ENCODE measurements at regions not wholly inside any gene's neighbourhood (a gene's known extent, or its start where the extent isn't known, plus 50 kb on each side); places are given as distances from the start of the nearest gene placed in this dataset.

DNA sequence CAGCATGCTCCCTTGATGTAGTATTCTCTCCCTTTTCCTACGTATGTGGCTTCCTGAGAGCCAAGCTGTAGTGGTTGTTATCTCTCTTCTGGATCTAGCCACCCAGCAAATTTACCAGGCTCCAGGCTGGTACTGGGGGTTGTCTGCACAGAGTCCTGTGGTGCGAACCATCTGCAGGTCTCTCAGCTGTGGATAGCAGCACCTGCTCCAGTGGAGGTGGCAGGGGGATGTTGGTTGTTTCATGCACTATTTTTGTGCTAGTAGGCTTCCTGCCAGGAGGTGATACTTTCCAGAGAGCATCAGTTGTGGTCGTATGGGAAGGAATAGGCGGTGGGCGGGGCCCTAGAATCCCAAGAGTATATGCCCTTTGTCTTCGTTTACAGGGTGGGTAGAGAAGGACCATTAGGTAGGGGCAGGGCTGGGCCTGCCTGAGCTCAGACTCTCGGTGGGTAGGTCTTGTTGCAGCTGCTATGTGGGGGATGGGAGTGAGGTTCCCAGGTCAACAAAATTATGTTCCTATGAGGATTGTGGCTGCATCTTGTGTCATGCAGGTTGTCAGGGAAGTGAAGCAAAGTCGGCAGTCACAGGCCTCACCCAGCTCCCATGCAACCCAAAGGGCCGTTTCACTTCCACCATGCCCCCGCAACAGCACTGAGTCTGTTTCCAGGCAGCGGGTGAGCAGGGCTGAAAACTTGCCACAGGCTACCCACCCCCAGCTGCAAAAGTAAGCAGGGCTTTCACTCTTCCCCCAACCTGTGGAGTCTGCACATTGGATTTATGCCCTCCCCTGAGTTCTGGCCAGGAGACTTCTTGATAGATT is 1139.5 kb downstream of the BCL11A start:
- TF ChIP-seq, protein P1, sequence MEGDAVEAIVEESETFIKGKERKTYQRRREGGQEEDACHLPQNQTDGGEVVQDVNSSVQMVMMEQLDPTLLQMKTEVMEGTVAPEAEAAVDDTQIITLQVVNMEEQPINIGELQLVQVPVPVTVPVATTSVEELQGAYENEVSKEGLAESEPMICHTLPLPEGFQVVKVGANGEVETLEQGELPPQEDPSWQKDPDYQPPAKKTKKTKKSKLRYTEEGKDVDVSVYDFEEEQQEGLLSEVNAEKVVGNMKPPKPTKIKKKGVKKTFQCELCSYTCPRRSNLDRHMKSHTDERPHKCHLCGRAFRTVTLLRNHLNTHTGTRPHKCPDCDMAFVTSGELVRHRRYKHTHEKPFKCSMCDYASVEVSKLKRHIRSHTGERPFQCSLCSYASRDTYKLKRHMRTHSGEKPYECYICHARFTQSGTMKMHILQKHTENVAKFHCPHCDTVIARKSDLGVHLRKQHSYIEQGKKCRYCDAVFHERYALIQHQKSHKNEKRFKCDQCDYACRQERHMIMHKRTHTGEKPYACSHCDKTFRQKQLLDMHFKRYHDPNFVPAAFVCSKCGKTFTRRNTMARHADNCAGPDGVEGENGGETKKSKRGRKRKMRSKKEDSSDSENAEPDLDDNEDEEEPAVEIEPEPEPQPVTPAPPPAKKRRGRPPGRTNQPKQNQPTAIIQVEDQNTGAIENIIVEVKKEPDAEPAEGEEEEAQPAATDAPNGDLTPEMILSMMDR (IDR thresholded peaks at IDR 0.05), result no peak
- intact Hi-C loops (cut with DNase I), result no loop called here
- Histone ChIP-seq H3K36me3 (no peaks in the 10 kb centered on the region), H3K4me1 (no peaks in the 10 kb centered on the region), H3K27me3 (no peaks in the 10 kb centered on the region), H3K9ac (ENCODE audit: low read depth in 2 of 2, low read length in 2 of 2) (no peak overlapping the region), H3K4me3 (no peak overlapping the region), H3K27ac (no peak overlapping the region), H3K9me3 (no peaks in the 10 kb centered on the region)
- DNase-seq, result no peak

DNA sequence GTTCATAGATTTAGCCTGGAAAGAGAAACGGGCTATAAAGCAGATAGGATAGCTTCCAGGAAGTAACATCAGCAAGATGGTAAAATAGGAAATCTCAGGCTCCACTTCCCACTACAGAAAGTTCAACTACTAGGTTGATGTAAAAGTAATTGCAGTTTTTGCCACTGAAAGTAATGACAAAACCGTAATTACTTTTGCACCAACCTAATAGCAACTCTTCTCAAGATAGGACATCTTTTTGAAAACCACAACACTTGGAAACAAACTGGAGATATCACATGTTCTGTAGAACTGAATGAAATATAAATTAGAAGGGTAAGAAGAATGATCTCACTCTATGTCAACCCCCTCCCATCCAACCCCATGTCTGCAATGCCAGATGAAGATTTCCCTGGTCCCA is 1154.3 kb downstream of the BCL11A start:
- H3K27me3 ChIP-seq, result no peaks in the 10 kb centered on the region
- H3K4me3 ChIP-seq, result no peak overlapping the region
- H3K9me3 ChIP-seq, result no peaks in the 10 kb centered on the region
- no peak for DNase-seq
- H3K27ac ChIP-seq, result no peak overlapping the region
- H3K9ac ChIP-seq (ENCODE audit: low read depth in 2 of 2, low read length in 2 of 2), result no peak overlapping the region
- TF ChIP-seq, protein P1 (IDR thresholded peaks at IDR 0.05), result no peak
- H3K36me3 ChIP-seq, result no peaks in the 10 kb centered on the region
- intact Hi-C loops (cut with DNase I), result no loop called here
- H3K4me1 ChIP-seq, result no peaks in the 10 kb centered on the region

DNA sequence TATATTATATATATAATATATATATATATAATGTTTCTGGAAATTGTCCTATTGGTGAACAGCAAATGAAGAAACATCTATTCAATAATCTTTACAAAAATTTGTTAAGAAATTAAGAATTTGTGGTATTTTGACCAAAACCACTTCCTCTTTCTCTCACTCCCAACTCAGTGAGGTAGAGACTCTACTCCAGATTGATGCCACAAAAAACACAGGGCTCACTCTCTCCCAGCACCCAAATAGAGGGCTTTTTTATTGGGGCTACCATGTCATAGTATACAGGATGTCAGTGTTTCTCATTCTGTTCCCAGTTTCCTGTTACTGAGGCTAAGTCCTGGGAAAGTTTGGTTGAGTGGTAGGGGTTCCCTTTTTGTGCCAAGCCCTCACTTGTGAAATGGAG is 1155.4 kb downstream of the BCL11A start:
- TF ChIP-seq, protein P1 (IDR thresholded peaks at IDR 0.05), result no peak
- Histone ChIP-seq H3K4me3 (no peak overlapping the region), H3K36me3 (no peaks in the 10 kb centered on the region), H3K4me1 (no peaks in the 10 kb centered on the region), H3K9me3 (no peaks in the 10 kb centered on the region), H3K27ac (no peak overlapping the region), H3K27me3 (no peaks in the 10 kb centered on the region), H3K9ac (ENCODE audit: low read depth in 2 of 2, low read length in 2 of 2) (no peak overlapping the region)
- DNase-seq, result no peak
- intact Hi-C loops (cut with DNase I), result no loop called here

DNA sequence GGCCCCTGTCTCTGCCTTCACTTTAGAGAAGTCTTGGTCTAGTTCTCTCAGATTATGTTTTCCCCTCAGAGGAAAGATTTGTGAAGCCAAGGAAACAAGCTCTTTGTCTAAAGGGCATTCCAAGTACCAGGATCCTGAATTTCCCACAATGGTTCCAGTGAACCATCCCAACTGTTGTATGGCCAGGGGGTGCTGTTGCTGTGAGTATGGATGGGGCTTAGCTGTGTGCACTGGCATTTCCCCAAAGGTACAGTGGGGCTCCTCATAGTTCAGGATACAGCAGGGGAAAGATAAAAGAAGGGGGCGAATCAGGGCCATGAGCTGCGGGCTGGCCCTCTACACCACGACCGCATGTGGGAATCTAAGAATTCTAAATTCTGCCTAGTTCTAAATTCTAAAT is 1154.0 kb upstream of the FANCL start:
- Histone ChIP-seq H3K4me3 (no peak overlapping the region), H3K27me3 (no peaks in the 10 kb centered on the region), H3K36me3 (no peaks in the 10 kb centered on the region), H3K9me3 (no peaks in the 10 kb centered on the region), H3K9ac (ENCODE audit: low read depth in 2 of 2, low read length in 2 of 2) (no peak overlapping the region), H3K27ac (no peak overlapping the region), H3K4me1 (no peaks in the 10 kb centered on the region)
- TF ChIP-seq, protein P1 (IDR thresholded peaks at IDR 0.05), result no peak
- intact Hi-C loops (cut with DNase I), result no loop called here
- no peak for DNase-seq

DNA sequence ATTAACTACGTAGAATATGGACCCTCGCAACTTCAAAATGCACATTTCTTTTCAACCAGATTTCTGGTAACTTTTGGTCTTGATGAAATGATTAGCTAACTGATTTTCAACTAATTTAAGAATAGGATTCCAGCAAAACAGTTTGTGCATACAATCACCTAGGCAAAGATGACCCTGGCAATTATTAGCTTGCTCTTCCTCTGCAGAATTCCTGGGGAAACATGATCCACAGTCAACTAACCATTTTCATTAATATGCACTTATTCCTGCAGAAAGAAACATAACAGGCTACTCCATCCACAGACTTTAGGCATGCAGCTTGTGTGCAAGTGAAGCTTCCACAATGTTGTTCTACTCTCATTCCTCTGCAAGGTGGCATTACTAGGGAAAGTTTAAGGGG is 1150.8 kb upstream of the FANCL start:
- no peak overlapping the region for H3K4me3 ChIP-seq
- no peaks in the 10 kb centered on the region for H3K4me1 ChIP-seq
- no peaks in the 10 kb centered on the region for H3K9me3 ChIP-seq
- H3K27me3 ChIP-seq, result no peaks in the 10 kb centered on the region
- H3K27ac ChIP-seq, result no peak overlapping the region
- no peak overlapping the region for H3K9ac ChIP-seq (ENCODE audit: low read depth in 2 of 2, low read length in 2 of 2)
- no peak for DNase-seq
- no peaks in the 10 kb centered on the region for H3K36me3 ChIP-seq
- TF ChIP-seq, protein P1 (IDR thresholded peaks at IDR 0.05), result no peak
- intact Hi-C loops (cut with DNase I), result no loop called here
